NCI-H2081 treated with DMSO at 0.1 percent for 48 hours (cell line): ENCODE measurements at regions not wholly inside any gene's neighbourhood (a gene's known extent, or its start where the extent isn't known, plus 50 kb on each side); places are given as distances from the start of the nearest gene placed in this dataset.

Source experiments
- DNase-seq: peaks from one replicate; lab custom pipeline; 2025; lab: John Stamatoyannopoulos, UW

DNA sequence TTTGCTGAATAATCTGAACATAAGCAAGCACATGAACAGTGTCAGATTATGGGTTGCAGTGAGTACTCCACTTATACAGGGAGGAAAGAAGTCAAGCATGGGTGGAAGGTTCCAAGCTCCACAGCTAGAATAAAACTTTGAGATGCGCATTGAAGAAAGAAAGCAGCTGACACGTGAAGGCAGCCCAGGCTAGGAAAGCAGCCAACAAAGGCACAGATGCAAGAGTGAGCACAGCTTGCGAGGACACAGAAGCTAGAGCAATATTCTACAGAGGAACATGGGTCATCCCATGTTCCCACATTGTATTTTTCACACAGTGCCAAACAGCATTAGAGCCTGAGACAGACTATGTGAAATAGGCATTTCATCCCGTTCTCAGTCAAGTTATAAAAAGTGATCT, 194.6 kb upstream of the TBX20 start:
- no peak for DNase-seq

- DNase-seq: no peak
These were observed 192.2 kb upstream of the TBX20 start for GRCh38 chr7:35446091-35446490.

GRCh38 chr7:35437619-35438275, 183.8 kb upstream of the TBX20 start:
- no peak for DNase-seq

GRCh38 chr7:35436452-35436851, 182.6 kb upstream of the TBX20 start:
- no peak for DNase-seq

DNA sequence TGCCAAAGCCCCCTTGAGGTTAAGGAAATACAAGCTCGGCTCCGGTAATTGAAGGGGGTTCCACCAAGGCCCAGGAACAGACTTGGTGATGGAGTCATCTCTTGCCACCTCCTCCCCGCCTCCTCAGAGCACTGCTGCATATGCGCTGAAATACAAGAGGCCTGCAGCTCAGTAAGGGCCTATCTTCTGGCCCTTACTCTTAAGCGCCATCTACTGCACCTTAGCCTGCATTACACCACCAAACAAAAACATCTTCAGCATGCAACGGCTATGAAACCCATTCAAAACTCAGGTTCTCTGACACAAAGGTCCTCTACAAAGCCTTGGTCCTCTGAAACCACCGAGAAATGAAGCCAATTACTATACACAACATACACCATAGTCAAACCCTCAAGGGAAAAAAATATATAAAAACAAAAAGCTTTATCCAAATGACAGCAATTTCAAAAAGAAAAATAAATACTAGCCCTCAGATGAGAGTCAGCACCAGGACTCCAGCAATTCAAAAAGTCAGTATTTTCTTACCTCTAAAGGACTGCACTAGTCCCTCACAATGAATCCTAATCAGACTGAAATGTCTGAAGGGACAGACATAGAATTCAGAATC, 176.8 kb upstream of the TBX20 start:
- DNase-seq: no peak

DNA sequence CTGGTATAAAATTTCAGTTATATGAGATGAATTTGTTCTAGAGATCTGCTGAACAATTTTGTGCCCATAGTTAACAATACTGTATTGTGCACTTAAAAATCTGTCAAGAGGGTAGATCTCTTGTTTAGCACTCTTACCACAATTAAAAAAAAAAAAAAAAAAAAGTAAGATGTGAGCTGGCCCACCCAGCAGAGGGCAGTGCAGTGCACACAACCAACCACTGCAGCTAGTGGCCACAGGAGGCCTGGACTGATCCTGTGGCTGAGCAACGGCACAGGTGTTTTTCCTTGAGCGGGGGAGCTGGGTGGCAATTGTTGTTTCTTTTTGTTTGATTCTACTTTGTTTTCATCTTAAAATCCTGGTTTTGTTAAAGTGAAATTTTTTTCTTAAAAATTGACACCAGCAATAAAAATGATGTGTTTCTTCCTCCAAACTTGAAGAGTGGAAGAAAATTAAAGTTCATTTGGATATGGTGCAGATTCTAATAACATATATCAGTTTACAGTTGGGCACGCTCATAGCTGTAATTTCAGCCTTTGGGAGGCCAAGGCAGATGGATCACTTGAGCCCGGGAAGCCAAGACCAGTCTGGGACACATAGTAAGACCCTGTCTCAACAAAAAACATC, 171.1 kb upstream of the TBX20 start:
- DNase-seq: peak; percentile 11

GRCh38 chr7:35424440-35424839, 170.5 kb upstream of the TBX20 start:
- DNase-seq: no peak

GRCh38 chr7:35422715-35423114, 168.8 kb upstream of the TBX20 start:
- no peak for DNase-seq

- DNase-seq: no peak
These were observed 166.8 kb upstream of the TBX20 start for GRCh38 chr7:35420656-35421055.

- no peak for DNase-seq
These were observed 165.5 kb upstream of the TBX20 start for GRCh38 chr7:35419391-35419755.

GRCh38 chr7:35418716-35419390, 165.0 kb upstream of the TBX20 start:
- DNase-seq: no peak

- no peak for DNase-seq
These were observed 162.7 kb upstream of the TBX20 start for GRCh38 chr7:35416568-35416967.

- no peak for DNase-seq
These were observed 161.5 kb upstream of the TBX20 start for GRCh38 chr7:35415411-35415822.

DNA sequence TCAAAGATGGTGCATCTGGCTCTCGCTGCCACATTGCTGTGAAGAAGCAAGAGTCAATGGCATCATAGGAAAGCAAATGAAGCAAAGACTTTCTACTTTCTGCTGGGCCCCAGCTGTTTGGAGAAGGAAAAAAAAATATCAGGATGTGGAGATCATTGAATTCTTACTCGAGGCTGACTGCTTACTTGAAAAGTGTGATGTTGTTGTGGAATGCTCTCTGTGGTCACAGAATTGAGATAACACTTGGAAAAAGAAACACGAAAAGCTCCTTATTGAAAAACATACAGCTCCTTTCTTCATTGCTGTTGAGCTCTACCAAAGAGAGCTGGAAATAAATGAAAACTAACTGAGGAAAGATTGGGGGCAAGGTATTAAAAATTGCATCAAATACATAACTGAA, 157.4 kb upstream of the TBX20 start:
- no peak for DNase-seq

GRCh38 chr7:35405461-35405860, 151.6 kb upstream of the TBX20 start:
- no peak for DNase-seq

GRCh38 chr7:35401217-35401879, 147.4 kb upstream of the TBX20 start:
- DNase-seq: no peak

DNA sequence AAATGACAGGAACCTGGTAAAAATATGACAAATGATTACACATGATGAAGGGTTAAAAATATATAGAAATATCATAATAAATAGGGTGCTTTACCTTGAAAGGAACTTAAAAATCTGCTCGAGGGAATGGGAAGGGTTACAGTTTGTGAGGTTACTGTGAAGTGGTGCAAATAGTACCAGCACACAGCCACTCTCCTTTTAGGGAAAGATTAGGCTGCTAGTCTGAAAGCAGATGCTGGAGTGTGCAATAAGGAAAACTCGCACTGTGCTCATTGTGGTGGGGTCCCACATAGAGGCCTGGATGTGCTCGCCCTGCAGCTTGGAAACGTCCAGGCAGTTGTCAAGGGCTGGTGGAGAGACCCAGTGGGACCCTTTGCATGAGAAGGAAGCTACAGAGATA, 145.9 kb upstream of the TBX20 start:
- no peak for DNase-seq

GRCh38 chr7:35399216-35399615, 145.3 kb upstream of the TBX20 start:
- DNase-seq: no peak

DNA sequence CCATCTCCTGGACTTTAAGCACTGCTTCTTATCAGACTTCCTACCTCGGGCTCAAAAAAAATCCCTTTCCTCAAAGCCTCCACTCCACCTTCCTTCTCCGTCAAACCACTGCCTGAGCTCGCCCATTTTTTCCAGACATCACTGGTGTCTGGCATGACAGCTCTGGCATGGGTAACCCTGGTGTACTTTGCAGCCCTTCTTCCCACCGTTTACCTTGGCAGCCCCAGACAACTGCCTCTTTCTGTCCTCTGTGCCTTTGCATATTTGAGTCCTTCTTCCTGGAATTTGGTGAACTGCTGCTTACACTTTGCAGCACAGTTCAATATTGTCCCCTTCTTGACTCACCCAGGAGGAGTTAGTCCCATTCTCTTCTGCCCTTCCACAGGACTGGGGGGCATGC, 144.6 kb upstream of the TBX20 start:
- no peak for DNase-seq

GRCh38 chr7:35390146-35390545, 136.2 kb upstream of the TBX20 start:
- no peak for DNase-seq

- DNase-seq: no peak
These were observed 135.7 kb upstream of the TBX20 start for GRCh38 chr7:35389636-35390035.

GRCh38 chr7:35386816-35387706, 133.2 kb upstream of the TBX20 start:
- no peak for DNase-seq
